ENCODE measurements at regions not wholly inside any gene's neighbourhood (a gene's known extent, or its start where the extent isn't known, plus 50 kb on each side); places are given as distances from the start of the nearest gene placed in this dataset.

GRCh38 chr10:133026726-133027395 is 60.9 kb upstream of the ADGRA1 start:
- CTCF ChIA-PET = no interaction called here

DNA sequence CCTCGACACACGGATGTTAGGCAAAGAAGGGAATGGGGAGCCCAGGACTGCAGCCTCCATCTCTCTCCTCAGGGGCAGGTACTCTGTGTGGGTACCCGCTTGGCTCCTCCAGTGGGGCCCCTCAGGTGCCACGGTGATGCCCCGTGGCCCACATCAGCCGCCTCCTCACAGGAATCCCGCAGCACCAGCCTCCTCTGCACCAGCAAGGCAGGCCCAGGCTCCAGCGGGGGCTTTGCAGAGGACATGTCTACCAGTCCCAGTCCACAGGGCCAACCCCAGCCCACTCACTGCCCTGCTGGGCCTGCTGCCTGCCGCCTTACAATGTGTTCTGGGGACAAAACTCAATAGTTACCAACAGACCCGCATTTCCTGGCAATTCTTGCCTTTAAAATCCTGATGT is 61.6 kb upstream of the ADGRA1 start:
- ChIA-PET POLR2A (no interaction called here), CTCF (no interaction called here)
- TF ChIP-seq, protein P1, sequence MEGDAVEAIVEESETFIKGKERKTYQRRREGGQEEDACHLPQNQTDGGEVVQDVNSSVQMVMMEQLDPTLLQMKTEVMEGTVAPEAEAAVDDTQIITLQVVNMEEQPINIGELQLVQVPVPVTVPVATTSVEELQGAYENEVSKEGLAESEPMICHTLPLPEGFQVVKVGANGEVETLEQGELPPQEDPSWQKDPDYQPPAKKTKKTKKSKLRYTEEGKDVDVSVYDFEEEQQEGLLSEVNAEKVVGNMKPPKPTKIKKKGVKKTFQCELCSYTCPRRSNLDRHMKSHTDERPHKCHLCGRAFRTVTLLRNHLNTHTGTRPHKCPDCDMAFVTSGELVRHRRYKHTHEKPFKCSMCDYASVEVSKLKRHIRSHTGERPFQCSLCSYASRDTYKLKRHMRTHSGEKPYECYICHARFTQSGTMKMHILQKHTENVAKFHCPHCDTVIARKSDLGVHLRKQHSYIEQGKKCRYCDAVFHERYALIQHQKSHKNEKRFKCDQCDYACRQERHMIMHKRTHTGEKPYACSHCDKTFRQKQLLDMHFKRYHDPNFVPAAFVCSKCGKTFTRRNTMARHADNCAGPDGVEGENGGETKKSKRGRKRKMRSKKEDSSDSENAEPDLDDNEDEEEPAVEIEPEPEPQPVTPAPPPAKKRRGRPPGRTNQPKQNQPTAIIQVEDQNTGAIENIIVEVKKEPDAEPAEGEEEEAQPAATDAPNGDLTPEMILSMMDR (IDR thresholded peaks at IDR 0.05; ENCODE audit: control extremely low read depth, extremely low read depth, low read depth, missing control alignments) = no peak
- no peak for DNase-seq (ENCODE audit: extremely low spot score)

More at GRCh38 chr10:133026726-133027395, 60.9 kb upstream of the ADGRA1 start:
- TF ChIP-seq, protein P1 (IDR thresholded peaks at IDR 0.05; ENCODE audit: control extremely low read depth, extremely low read depth, low read depth, missing control alignments) = no peak
- DNase-seq (ENCODE audit: extremely low spot score) = no peak
- POLR2A ChIA-PET = no interaction called here

DNA sequence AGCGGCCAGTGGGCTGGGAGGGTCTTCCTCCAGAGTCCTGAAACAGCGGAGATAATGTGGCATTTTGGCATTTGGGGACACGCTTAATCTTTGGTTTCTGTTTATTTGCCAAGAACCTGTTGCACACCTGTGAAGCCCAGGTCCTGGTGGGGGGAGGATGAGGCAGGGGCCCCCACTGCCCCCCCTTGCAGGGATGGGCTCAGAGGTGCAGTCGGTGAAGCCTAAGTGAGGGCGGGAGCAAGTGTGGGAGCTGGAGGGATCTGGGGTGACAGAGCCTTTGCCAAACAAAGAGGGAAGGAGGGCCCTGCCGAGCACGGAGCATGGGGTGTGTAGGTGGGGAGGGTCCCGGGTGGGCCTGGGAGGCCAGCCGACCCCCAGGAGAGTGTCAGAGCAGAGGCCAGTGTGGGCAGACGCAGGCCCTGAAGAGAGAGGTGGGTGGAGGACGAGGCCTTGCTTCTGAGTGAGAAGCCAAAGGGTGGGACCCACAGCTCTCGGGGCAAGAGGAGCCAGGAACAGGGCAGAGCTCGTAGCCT is 62.1 kb upstream of the ADGRA1 start:
- POLR2A ChIA-PET = no interaction called here
- CTCF ChIA-PET = no interaction called here
- TF ChIP-seq, protein P1 (IDR thresholded peaks at IDR 0.05; ENCODE audit: control extremely low read depth, extremely low read depth, low read depth, missing control alignments) = no peak
- no peak for DNase-seq (ENCODE audit: extremely low spot score)

DNA sequence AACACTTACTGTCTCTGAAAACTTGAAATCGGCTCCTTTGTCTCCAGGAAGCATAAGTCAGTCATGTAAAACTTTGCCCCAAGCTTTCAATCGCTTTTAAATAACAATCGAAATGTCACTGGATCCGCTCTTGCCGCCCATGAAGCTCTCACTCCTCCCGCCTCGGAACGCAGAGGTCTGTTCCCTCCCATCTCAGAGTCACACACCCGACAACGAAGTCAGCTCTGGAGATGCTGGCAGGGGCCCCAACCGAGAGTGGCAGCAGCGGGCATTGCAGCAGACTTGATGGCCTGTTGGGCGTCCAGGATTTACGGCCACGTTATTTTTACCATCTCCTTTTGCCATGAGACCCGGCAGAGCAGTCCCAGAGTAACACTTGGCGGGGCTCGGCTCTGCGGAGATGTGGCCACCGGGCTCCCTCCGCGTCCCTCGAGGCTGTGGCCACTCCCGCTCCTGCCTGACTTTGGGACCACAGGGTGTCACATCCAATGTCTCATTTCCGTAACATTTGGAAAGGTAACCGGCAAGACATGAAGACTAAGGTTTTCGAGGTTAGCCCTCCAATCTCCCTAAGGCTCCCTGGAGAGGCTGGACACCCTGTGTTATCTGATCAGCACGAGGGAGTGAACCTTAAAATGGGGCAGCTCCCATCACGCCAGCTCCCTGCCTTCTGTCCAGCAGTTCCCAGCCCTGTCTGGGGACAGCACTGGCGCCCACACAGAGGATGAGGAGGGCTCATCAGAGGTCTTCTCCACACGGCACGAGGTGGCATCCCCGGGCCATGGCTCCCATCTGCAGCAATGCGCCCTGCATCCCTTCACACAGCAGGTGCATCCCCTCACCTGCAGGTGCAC is 62.8 kb upstream of the ADGRA1 start:
- no peak for DNase-seq (ENCODE audit: extremely low spot score)
- ChIA-PET CTCF (no interaction called here), POLR2A (no interaction called here)
- TF ChIP-seq, protein P1 (IDR thresholded peaks at IDR 0.05; ENCODE audit: control extremely low read depth, extremely low read depth, low read depth, missing control alignments) = no peak

- ChIA-PET POLR2A (no interaction called here), CTCF (no interaction called here)
- no peak for DNase-seq (ENCODE audit: extremely low spot score)
- TF ChIP-seq, protein P1 (IDR thresholded peaks at IDR 0.05; ENCODE audit: control extremely low read depth, extremely low read depth, low read depth, missing control alignments) = no peak
Observed at GRCh38 chr10:133023216-133023843, 64.4 kb upstream of the ADGRA1 start.

DNA sequence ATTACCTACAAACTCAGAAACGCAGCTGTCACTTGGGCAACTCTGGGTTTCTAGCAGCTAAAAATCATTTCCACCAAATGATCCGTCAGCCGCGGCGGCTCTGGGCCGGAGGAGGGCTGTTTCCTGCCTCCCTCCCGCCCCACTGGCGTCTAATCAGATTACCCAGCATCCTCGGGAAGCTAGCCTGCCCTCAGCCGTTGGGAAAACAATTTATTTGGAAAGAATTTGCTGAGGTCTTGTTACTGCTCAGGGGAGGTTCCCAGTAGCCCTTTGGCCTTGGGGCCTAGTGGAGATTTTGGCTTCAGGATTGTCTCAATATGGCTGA is 65.0 kb upstream of the ADGRA1 start:
- CTCF ChIA-PET = no interaction called here
- POLR2A ChIA-PET = no interaction called here
- no peak for DNase-seq (ENCODE audit: extremely low spot score)
- TF ChIP-seq, protein P1 (IDR thresholded peaks at IDR 0.05; ENCODE audit: control extremely low read depth, extremely low read depth, low read depth, missing control alignments) = no peak

Data from GM10248 (cell line).